CD4-positive, alpha-beta T cell (primary cell): ENCODE measurements at regions not wholly inside any gene's neighbourhood (a gene's known extent, or its start where the extent isn't known, plus 50 kb on each side); places are given as distances from the start of the nearest gene placed in this dataset.

Experiments used
- ATAC-seq: fragments of 200-7000 bp; cut with Tn5 transposase; one replicate; pipeline ENCODE4 v1.10.0; 2022; ENCODE audit warnings: mild to moderate bottlenecking; ENCODE audit not compliant: poor library complexity
- CTCF ChIA-PET: fragments of 350-600 bp; sonication (Branson Sonifier 250); formaldehyde crosslinking; loops from one replicate; lab custom pipeline; 2021; ENCODE audit warnings: antibody characterized with exemption, inconsistent platforms; lab: Charles Lee
- POLR2A ChIA-PET: fragments of 350-600 bp; sonication (Branson Sonifier 250); formaldehyde crosslinking; loops from one replicate; lab custom pipeline; 2021; ENCODE audit warnings: antibody characterized with exemption, inconsistent platforms; lab: Charles Lee
- DNase-seq, 14 experiments: peaks; one replicate each; pipeline ENCODE4 v3.0.0-alpha.2; 2013 to 2020; ENCODE audit warnings: mixed read lengths in 2 of 14
- H3K27ac ChIP-seq, 2 donors: one replicate each; pipeline versions ENCODE4 v1.5.1 to v1.7.0; 2013; ENCODE audit warnings: low read length in 2 of 2, low read depth in 1 of 2, mild to moderate bottlenecking in 1 of 2
- H3K27me3 ChIP-seq, 2 experiments: 1 replicate in 1 of 2; 2 replicates in 1 of 2; pipeline versions ENCODE4 v1.6.1 to v1.7.0; 2013; ENCODE audit warnings: low read length in 2 of 2, control low read depth in 1 of 2, mild to moderate bottlenecking in 1 of 2, moderate library complexity in 1 of 2; ENCODE audit not compliant: insufficient read depth in 2 of 2, control insufficient read depth in 1 of 2
- H3K36me3 ChIP-seq: one replicate; pipeline ENCODE4 v1.6.1; 2013; ENCODE audit warnings: low read length, control low read depth; ENCODE audit not compliant: insufficient read depth
- H3K4me1 ChIP-seq: one replicate; pipeline ENCODE4 v1.6.1; 2013; ENCODE audit warnings: low read length, control low read depth; ENCODE audit not compliant: insufficient read depth
- H3K4me3 ChIP-seq: one replicate; pipeline ENCODE4 v1.5.1; 2013; ENCODE audit warnings: mild to moderate bottlenecking, low read length, moderate library complexity
- H3K9me3 ChIP-seq, 2 experiments: 1 replicate in 1 of 2; 2 replicates in 1 of 2; pipeline versions ENCODE4 v1.6.1 to v1.7.0; 2013; ENCODE audit warnings: low read length in 2 of 2, mild to moderate bottlenecking in 2 of 2, control low read depth in 1 of 2, moderate library complexity in 1 of 2; ENCODE audit not compliant: control insufficient read depth in 1 of 2, insufficient read depth in 1 of 2
- H3K27ac Mint-ChIP-seq: one replicate; pipeline ENCODE4 v1.8.0; 2020; ENCODE audit warnings: mixed read lengths
- H3K27me3 Mint-ChIP-seq: one replicate; pipeline ENCODE4 v1.8.0; 2021; ENCODE audit warnings: mixed read lengths
- H3K36me3 Mint-ChIP-seq: one replicate; pipeline ENCODE4 v1.8.0; 2021; ENCODE audit warnings: low read depth, mixed read lengths
- H3K4me1 Mint-ChIP-seq: one replicate; pipeline ENCODE4 v1.8.0; 2021; ENCODE audit warnings: low read depth, mixed read lengths
- H3K4me3 Mint-ChIP-seq: one replicate; pipeline ENCODE4 v1.8.0; 2020; ENCODE audit warnings: mild to moderate bottlenecking, mixed read lengths
- H3K9me3 Mint-ChIP-seq: one replicate; pipeline ENCODE4 v1.8.0; 2020; ENCODE audit warnings: mixed read lengths
- CTCF ChIP-seq: fragments of 200-600 bp; IDR thresholded peaks from one replicate; pipeline ENCODE4 v1.8.0; 2022; ENCODE audit warnings: antibody characterized with exemption, mild to moderate bottlenecking
- intact Hi-C, 2 experiments: fragments of 100-400 bp; cut with DNase I in 1 of 2; cut with micrococcal nuclease in 1 of 2; formaldehyde crosslinking; loops; one replicate each; pipeline versions ENCODE4 v1.15.1 to v1.9.0; 2023 to 2025; cut with DNase I, micrococcal nuclease

- H3K36me3 ChIP-seq, result no peaks in the 10 kb centered on the region
- Mint-ChIP-seq H3K27me3 (peaks cover 20% of the 10 kb centered on the region), H3K27ac (no peak overlapping the region), H3K36me3 (no peaks in the 10 kb centered on the region), H3K4me1 (no peaks in the 10 kb centered on the region), H3K9me3 (no peaks in the 10 kb centered on the region), H3K4me3 (no peak overlapping the region)
- ATAC-seq (no peak), DNase-seq (no peak)
- intact Hi-C loops, result no loop called here
- H3K27me3 ChIP-seq, result peaks cover 0 to 8% of the 10 kb centered on the region in 2 experiments
- H3K27ac ChIP-seq, result no peak overlapping the region
- ChIA-PET POLR2A (no interaction called here), CTCF (no interaction called here)
- H3K4me1 ChIP-seq, result no peaks in the 10 kb centered on the region
- no peak overlapping the region for H3K4me3 ChIP-seq
- TF ChIP-seq CTCF, result no peak
- H3K9me3 ChIP-seq, result no peaks in the 10 kb centered on the region
These were observed 184.9 kb downstream of the FAM43A start for GRCh38 chr3:194870394-194871110.

GRCh38 chr3:194871143-194871863 lies 185.6 kb downstream of the FAM43A start:
- ChIA-PET POLR2A (no interaction called here), CTCF (no interaction called here)
- no peaks in the 10 kb centered on the region for H3K36me3 ChIP-seq
- peaks cover 20% of the 10 kb centered on the region for H3K27me3 Mint-ChIP-seq
- H3K27ac Mint-ChIP-seq, result no peak overlapping the region
- no peaks in the 10 kb centered on the region for H3K4me1 ChIP-seq
- peak in 3 of 14 experiments; percentile 6 to 45 (median 29) for DNase-seq
- no peak for TF ChIP-seq CTCF
- H3K4me3 ChIP-seq, result no peak overlapping the region
- H3K4me3 Mint-ChIP-seq, result no peak overlapping the region
- intact Hi-C loops, result no loop called here
- no peaks in the 10 kb centered on the region for H3K4me1 Mint-ChIP-seq
- H3K9me3 Mint-ChIP-seq, result no peaks in the 10 kb centered on the region
- no peaks in the 10 kb centered on the region for H3K9me3 ChIP-seq
- ATAC-seq, result no peak
- no peaks in the 10 kb centered on the region for H3K36me3 Mint-ChIP-seq
- no peak overlapping the region for H3K27ac ChIP-seq
- peaks cover 0 to 8% of the 10 kb centered on the region in 2 experiments for H3K27me3 ChIP-seq

- no peaks in the 10 kb centered on the region for H3K9me3 Mint-ChIP-seq
- no peak overlapping the region for H3K4me3 ChIP-seq
- H3K36me3 Mint-ChIP-seq, result no peaks in the 10 kb centered on the region
- POLR2A ChIA-PET, result no interaction called here
- H3K4me1 ChIP-seq, result no peaks in the 10 kb centered on the region
- no peak for ATAC-seq
- H3K36me3 ChIP-seq, result no peaks in the 10 kb centered on the region
- H3K27me3 Mint-ChIP-seq, result peaks cover 14% of the 10 kb centered on the region
- no peaks in the 10 kb centered on the region for H3K9me3 ChIP-seq
- H3K27me3 ChIP-seq, result peaks cover 0 to 8% of the 10 kb centered on the region in 2 experiments
- no peak for TF ChIP-seq CTCF
- peak in 3 of 14 experiments; percentile 27 to 46 (median 33) for DNase-seq
- CTCF ChIA-PET, result no interaction called here
- H3K27ac ChIP-seq, result no peak overlapping the region
- no peak overlapping the region for H3K4me3 Mint-ChIP-seq
- no peak overlapping the region for H3K27ac Mint-ChIP-seq
- intact Hi-C loops, result no loop called here
- no peaks in the 10 kb centered on the region for H3K4me1 Mint-ChIP-seq
These were observed 186.4 kb downstream of the FAM43A start for GRCh38 chr3:194871864-194872668.
